ENCODE measurements at regions not wholly inside any gene's neighbourhood (a gene's known extent, or its start where the extent isn't known, plus 50 kb on each side); places are given as distances from the start of the nearest gene placed in this dataset.

GRCh38 chr3:73257186-73257585, 195.7 kb downstream of the EBLN2 start:
- no peak for TF ChIP-seq POLR2A (IDR thresholded peaks at IDR 0.05)
- TF ChIP-seq, protein P1, sequence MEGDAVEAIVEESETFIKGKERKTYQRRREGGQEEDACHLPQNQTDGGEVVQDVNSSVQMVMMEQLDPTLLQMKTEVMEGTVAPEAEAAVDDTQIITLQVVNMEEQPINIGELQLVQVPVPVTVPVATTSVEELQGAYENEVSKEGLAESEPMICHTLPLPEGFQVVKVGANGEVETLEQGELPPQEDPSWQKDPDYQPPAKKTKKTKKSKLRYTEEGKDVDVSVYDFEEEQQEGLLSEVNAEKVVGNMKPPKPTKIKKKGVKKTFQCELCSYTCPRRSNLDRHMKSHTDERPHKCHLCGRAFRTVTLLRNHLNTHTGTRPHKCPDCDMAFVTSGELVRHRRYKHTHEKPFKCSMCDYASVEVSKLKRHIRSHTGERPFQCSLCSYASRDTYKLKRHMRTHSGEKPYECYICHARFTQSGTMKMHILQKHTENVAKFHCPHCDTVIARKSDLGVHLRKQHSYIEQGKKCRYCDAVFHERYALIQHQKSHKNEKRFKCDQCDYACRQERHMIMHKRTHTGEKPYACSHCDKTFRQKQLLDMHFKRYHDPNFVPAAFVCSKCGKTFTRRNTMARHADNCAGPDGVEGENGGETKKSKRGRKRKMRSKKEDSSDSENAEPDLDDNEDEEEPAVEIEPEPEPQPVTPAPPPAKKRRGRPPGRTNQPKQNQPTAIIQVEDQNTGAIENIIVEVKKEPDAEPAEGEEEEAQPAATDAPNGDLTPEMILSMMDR (IDR thresholded peaks at IDR 0.05): no peak

All from body of pancreas (tissue), 4 donors.